HG03575 (cell line): ENCODE measurements at regions not wholly inside any gene's neighbourhood (a gene's known extent, or its start where the extent isn't known, plus 50 kb on each side); places are given as distances from the start of the nearest gene placed in this dataset.
"Not testable (repeated sequence)": the region's sequence is repeated elsewhere in the genome, so short reads cannot be mapped to it uniquely, and the experiment has no call there.

Experiments
- ATAC-seq: cut with Tn5 transposase; IDR thresholded peaks from one replicate; pipeline ENCODE4 v1.9.1; 2021; ENCODE audit not compliant: unreplicated experiment, insufficient number of reproducible peaks, low FRiP score; ENCODE audit errors: extremely low read depth

DNA sequence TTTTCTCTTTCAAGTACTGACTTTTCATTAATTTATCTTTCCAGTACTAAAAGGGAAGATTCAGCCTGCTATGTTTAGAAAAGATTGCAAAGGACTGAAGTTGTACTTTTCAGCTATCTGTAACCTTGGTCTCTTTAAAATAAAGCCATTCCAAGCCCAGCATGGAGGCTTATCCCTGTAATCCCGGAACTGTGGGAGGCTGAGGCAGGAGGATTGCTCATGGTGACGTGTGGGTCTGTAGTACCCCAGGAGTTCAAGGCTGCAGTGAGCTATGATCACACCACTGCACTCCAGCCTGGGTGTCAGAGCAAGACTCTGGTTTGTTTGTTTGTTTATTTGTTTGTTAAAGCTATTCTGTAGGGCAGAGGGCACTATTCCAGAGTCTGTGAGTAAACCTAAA, 50.6 kb upstream of the TMEM170B start:
- ATAC-seq, result no peak

DNA sequence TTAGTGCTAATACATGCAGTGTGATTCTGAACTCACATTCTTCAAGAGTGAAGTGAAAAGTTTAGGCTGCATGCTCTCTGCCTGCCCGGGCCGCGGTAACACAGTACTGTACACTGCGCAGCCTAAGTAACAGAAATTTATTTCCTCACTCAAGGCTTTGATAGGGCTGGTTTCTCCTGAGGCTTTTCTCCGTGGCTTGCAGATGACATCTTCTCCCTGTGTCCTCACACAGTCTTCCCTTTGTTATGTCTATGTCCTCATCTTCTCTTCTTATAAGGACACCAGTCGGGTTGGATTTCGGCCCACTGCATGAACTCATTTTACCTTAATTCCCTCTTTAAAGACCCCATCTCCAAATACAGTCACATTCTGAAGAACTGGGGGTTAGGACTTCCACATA, 51.1 kb upstream of the TMEM170B start:
- ATAC-seq, result no peak

GRCh38 chr6:11486051-11486450, 51.5 kb upstream of the TMEM170B start:
- ATAC-seq, result no peak

GRCh38 chr6:11485271-11485670, 52.3 kb upstream of the TMEM170B start:
- ATAC-seq, result no peak

DNA sequence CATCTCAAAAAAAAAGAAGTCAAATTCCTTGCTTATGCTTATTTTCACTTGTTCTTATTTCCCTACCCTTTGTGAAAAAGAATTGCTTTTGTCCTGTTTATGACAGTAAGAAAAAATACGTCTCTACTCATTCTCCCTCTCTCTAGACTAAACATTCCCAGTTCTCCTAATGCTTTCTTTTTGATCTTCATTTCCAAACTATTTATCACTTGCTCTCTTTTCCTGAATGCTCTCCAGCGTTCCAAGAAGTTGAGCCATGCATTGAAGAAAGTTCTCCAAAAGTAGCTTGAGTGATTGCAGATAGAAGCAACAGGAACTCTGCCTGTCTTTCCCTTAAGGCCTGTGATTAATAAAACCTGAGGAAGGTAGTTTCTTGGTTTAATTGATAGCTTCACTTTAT, 53.1 kb upstream of the TMEM170B start:
- no peak for ATAC-seq

GRCh38 chr6:11482616-11483015, 54.9 kb upstream of the TMEM170B start:
- no peak for ATAC-seq

GRCh38 chr6:11480541-11480940, 57.0 kb upstream of the TMEM170B start:
- ATAC-seq, result no peak

- ATAC-seq, result no peak
These were observed 58.3 kb upstream of the TMEM170B start for GRCh38 chr6:11479296-11479695.

DNA sequence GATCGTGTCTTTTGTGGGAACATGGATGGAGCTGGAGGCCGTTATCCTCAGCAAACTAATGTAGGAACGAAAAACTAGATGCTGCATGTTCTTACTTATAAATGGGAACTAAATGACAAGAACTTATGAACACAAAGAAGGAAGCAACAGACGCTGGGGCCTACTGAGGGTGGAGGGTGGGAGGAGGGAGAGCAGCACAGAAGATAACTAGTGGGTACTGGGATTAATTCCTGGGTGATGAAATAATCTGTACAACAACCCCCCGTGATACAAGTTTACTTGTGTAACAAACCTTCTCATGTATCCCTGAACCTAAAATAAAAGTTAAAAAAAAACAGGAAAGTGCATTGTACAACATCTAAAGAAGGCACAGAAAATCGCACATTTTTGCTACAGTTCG, 59.0 kb upstream of the TMEM170B start:
- no peak for ATAC-seq

DNA sequence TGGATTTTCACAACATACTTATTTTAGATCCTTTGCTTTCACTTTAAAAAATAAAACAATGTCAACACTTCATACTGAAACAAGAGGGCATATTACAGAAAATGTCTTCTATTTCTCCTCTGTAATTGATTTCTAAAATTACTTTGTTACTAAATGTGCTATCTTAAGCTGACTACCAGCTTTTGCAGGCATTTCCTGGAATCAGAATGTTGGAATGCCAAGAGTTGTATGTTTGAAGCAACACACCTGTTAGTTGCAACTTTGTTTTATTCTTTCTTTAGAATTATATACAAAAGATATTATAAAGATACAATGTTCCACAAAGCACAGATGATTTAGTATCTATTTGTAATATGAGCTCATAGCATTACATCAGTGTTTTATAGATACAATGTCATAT, 62.5 kb upstream of the TMEM170B start:
- no peak for ATAC-seq

DNA sequence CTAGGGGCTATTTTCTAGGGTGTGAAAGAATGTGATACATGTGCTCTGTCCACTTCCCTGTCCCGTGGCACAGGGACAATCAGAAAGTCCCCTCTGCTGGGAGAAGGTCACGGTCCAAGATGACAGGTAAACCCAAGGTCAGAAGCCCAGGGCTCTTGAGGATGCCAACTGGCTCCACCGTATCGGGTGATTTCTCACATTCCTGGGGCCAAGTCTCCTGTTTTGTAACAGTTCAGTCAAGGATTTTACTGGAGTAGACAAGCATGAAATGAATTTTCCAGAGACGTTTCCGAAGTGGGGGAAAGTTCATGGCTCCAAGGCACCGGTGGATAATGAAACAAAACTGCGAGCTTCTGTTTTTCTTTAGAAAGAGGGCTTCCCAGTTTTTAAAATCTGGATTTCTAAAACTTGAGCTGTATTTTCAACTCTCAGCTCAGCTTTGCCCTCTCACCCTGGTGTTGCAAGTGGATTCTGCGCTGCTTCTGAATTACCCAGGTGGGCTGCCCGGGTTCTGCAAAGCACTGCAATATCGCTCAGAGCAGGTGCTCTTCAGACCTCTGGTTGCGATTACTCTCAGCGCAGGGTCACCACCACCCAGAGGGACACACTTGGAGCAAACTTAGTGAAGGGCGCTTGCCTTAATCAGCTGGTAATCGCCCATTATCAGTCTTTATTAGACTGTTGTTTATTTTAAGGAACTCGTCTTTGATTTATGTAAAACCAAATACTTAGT, 64.4 kb upstream of the TMEM170B start:
- no peak for ATAC-seq

- ATAC-seq, result no peak
These were observed 66.3 kb upstream of the TMEM170B start for GRCh38 chr6:11471261-11471660.

DNA sequence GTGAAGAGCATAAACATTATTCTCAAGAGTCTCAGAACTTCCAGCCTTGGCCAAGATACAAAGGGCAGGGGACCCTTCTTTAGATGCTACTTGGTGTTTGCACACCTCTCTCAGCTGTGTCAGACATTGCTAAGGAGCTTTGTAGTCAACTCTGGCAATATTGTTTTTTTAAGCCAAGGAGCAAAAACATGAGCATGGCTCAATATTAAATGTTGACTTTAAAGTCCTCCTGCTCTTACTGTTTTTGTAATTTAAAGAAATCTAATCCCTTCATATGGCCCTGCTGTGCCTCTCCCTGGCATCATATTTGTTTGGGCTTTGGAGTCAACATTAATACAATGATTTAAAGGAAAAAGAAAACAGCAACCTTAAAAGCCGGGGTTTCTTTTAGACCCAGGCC, 67.9 kb upstream of the TMEM170B start:
- ATAC-seq, result no peak

DNA sequence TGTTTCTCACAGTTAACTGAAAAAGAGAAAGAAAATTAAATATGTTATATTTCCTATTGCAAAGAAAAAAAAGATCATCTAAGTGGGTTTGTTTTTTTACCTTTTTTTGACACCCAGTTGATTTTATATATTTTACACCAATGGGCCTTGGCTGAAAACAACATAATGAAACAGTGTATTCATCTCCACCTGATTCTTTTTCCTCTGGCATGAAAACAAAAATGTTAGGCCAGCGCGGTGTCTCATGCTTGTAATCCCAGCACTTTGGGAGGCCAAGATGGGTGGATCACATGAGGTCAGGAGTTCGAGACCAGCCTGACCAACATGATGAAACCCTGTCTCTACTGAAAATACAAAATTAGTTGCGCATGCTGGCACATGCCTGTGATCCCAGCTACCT, 69.3 kb upstream of the TMEM170B start:
- not testable (repeated sequence) for ATAC-seq

DNA sequence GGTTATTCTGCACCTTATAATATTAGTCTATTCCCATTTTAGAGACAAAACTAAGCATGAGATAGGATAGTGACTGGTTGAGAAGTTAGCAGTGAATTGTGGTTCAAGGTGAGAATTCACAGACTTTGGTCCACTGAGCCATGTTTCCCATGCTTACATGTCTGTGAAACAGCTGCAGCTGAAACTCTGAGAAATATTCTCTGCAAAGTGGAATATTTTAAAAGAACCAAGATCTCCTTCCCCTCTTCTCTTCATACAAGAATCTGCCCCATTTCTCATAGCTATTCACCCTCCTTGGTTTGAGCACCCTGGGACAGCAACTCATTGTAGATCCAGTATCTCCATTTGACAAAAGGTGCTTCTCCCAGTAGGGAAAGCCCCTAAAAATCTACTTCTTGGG, 70.2 kb upstream of the TMEM170B start:
- peak; percentile 35 for ATAC-seq

GRCh38 chr6:11463398-11463780, 74.2 kb upstream of the TMEM170B start:
- no peak for ATAC-seq

- ATAC-seq, result no peak
These were observed 74.7 kb upstream of the TMEM170B start for GRCh38 chr6:11462742-11463397.

GRCh38 chr6:11460837-11461661, 76.5 kb upstream of the TMEM170B start:
- ATAC-seq, result peak; percentile 42

DNA sequence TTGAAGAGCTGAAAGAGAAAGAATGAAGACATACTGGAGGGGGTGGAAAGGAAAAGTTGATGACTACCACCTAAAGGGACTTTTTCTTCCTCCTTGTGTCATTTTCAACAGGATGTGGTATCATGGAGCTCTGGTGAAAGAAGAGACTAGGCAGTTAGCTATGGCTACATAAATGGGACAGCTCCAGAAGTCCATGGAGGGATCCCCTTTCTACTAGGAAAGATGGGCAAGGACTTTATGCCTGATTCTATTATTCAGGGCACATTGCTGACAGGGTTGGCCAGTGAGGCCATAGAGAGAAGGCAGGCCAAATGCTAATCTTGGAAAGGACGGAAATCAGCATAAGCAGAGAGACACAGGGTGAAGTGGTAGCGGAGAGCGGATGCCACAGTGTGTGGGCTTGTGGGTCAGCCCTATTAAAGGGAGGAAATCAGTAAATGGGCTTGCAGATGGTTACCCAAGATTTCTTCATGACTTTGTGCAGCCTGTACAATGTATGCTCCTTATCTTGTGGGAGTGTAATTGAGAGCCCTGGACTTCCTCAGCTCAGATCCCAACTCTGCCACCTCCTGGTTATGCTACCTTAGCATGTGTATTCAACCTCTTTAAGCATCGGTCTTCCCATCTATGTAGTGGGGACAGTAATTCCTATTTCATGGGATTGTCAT, 77.4 kb upstream of the TMEM170B start:
- no peak for ATAC-seq
